HG03025 (cell line): ENCODE measurements at regions not wholly inside any gene's neighbourhood (a gene's known extent, or its start where the extent isn't known, plus 50 kb on each side); places are given as distances from the start of the nearest gene placed in this dataset.

Experiments used
- ATAC-seq: cut with Tn5 transposase; IDR thresholded peaks from one replicate; pipeline ENCODE4 v1.9.1; 2021; ENCODE audit warnings: mild to moderate bottlenecking, moderate library complexity; ENCODE audit not compliant: unreplicated experiment, low FRiP score

DNA sequence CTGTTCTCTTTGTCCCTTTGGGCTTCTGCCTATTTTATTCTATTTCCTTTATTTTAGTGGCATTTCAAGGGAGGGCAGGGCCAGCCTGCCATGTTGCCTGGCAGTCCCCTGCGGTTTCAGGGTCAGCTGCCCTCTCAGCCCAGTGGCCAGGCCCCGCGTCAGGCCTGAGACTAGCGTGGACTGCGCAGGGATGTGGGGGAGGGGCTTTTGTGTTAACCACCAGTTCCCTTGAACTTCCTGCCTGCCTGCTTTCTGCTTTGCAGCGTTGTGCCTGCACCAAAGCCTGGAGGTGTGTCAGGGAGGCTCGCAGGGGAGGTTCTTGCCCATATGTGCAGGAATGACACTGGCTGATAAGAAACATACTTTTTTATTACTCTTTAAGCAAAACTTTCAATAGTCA lies 157.6 kb downstream of the SLC35B3 start:
- ATAC-seq: no peak

DNA sequence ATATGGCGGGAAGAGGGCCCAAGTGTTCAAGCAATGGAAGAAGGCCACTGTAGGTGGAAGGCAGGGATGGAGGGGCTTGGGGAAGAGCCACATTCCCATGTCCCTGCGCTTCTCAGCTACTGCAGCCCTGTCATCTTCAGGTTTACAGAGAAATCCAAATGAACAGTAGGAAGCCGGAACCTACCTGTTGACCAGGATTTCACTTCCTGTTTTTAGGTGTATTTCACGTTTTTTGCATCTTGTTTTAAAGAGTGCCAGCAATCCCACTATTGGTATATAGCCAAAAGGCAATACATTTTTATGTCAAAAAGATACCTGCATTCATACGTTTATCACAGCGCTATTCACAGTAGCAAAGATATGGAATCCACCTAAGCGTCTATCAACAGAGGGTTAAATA lies 159.2 kb downstream of the SLC35B3 start:
- no peak for ATAC-seq

DNA sequence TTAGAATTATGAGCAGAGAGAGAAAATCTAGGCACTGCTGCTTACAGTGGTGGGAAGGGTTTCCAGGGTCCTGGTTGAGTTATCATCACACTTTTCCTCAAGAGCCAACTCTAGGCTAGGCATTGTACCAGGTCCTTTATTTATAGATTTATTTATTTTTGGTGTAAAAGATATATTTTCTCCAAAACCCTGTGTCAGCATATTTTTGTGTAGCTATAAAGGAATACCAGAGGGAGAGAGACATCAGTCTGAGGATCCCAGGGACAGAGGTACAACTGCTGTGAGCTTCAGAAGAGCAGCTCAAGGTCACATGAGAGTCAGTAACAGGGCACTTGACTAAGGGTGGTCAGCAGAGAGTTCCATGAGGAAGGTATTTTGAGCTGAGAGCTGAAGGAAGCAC lies 159.7 kb downstream of the SLC35B3 start:
- no peak for ATAC-seq

DNA sequence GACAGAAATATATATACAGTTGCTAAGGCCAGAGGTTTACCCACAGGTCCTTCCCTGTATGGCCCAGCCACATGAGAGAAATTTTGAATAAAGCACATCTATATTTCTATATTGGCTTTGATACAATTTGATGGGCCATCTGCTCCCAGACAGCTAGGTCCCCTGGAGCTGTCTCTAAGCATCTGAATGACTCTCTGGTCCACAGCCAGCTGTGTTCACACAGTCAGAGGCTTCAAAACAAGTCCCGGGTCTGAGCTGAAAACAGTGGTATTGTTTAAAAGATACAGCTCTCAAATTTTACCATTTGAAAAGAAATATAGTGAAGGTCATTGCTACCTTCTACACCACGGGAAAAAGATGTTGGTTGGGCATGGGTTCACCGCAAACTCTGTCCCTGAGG lies 161.1 kb downstream of the SLC35B3 start:
- no peak for ATAC-seq

DNA sequence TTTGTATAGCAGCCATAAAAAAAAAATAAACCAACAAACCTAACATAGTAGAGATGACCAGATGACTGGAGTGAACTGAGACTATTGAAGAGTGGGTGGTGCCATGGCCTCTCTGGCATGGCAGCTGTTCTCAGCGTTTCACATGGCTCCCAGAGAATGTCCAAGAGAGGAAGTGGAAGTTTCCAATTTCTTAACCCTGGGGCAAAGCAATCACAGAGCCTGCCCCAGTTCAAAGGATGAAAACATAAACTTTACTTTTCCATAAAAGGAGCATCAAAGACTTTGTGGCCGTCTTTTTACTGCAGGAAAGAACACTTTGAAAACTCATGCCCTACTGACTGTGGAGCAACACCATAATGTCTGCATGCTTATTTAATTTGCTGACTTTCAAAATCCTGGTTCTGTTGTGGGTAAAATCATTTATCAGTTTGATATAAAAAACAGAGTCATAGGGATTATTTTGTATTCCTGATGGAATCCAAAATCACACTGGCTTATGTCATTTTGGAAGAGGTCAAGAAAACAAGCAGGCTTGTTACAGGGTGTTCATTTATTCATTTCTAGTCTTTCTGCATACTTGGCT lies 165.4 kb downstream of the SLC35B3 start:
- no peak for ATAC-seq

DNA sequence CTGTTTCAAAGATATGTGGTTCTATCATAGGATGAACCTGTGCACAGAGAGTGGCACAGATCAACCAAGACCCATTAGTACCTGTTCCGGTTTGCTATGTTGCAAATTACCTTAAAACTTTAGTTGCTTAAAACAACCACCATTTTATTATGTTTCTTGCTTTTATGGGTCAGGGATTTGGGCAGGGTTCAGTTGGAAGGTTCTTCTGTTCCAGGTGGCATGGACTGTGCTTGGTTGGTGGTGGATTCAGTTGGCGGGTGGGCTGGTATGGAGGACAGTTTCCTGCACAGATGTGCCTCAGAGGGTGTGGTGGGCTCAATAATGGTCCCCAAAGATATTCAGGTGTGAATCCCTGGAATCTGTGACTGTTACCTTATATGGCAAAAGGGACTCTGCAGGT lies 166.3 kb downstream of the SLC35B3 start:
- ATAC-seq: no peak

DNA sequence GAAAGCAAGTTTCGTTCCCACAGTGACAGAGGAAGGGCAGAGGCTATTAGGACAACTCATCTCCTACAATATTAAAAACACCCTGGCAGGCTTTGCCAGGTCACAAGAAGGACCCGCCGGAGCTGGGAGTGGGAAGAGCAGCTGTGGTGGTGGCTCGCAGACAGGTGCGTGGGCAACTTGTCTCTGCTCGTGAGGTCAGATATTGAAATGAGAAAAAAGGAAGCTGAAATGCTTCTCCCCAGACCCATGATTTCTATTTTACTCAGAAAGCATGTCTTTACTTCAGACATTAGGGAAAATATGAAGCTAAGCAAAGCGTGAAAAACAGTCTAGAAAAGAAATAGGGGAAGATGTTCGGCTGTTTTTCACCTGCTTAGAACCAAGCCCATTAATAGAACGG lies 166.3 kb upstream of the EEF1E1 start:
- ATAC-seq: peak; percentile 59

DNA sequence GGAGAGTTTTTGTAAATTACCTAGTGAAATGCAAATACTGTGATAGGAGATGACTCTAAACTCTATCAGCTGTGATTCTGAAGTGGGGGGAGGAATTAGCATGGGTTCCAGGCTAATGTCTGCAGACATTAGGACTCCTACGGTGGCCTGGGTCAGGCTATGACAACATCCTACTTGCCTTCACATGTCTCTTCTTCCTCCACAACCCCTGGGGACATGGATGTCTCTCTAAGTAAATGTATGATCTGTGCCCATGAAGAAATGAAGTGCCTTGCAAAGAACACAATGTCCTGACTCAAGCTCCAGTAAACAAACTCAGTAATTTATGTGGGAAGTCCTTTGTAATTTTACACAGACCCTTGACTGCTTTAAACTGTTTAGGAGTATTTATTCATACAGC lies 165.8 kb upstream of the EEF1E1 start:
- ATAC-seq: no peak

DNA sequence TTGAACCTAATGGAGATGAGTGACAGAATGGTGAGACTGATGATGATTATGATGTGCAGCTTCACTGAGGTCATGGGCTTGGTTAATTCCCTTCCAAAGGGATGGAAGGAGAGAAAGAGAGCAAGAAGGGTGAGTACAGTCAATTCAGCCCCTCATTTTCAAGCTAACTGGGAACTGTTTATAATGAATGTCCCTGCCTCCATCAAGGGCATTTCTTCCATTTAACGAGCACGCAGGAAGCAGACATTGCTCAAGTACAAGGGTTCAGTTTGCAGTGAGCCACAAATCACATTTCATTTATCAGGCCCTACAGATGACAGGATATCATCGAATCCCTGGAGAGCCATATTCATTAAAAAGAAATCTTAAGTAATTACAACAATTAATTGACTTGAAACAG lies 158.3 kb upstream of the EEF1E1 start:
- no peak for ATAC-seq

DNA sequence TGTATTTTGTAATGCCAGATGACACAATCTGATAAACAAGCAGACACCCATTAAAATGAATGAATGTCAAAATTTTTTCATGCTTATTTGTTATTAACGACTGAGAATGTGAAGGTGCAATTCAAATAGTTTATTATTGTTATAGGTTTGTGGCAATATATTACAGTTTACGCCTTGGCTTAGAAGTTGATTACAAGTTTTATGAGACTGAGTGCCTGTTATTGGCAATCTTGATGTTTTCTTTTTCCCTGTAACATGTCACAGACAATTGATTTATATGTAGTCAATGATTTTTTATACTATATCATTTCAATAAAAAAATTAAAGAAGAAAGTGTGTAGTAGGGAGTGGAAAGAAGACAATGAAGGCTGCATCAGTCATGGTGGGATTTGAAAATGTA lies 144.1 kb upstream of the EEF1E1 start:
- no peak for ATAC-seq

DNA sequence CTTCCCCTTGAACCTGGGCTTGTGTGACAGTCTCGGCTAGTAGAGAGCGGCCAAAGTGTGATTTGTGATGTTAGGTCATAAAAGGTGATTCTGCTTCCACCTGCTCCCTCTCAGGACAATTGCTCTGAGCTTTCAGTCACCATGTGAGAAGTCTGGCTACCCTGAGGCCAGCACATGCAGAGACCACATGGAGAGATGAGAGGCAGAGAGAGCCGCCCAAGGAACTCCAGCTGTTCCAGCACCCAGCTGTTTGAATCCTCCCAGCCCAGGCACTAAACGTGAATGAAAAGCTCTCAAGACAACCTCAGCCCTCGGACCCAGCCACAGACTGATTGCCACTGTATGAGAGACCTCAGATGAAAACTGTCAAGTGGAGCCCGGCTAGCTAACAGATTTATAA lies 143.4 kb upstream of the EEF1E1 start:
- no peak for ATAC-seq

DNA sequence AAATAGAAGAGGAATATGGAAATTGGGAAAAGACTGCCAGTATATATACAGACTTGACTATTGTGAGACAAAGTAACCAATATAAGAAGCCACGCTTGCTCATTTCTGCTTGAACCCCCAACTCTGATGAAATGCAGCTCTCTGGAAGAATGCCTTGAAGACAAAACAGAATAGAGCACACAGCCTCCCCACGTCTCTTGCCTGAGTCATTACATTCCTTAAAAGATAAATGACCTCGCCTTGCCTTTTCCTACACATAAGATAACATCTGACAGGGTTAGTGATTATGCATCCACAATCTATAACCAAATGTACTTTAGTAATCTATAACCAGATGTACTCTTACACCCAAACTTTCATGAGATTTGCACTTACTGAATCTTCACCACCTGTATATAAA lies 141.1 kb upstream of the EEF1E1 start:
- no peak for ATAC-seq

DNA sequence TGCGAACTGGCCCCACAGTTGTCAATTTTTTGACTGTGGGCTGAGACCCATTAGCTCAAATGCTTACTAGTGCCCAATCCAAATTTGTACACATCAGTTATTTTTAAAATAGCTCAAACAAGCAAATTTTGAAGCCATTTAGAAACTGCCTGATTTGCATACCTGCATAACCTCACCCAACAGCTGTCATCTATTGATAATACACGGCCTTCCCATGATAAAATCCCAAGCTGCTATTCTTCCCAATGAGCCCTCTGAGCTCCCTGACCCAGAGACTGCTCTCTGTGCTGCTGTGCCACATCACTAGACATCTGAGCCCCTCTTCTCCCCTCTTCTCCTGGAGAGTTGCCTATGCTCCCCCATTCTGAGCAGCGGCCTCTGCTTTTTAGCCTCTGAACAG lies 140.5 kb upstream of the EEF1E1 start:
- ATAC-seq: no peak

DNA sequence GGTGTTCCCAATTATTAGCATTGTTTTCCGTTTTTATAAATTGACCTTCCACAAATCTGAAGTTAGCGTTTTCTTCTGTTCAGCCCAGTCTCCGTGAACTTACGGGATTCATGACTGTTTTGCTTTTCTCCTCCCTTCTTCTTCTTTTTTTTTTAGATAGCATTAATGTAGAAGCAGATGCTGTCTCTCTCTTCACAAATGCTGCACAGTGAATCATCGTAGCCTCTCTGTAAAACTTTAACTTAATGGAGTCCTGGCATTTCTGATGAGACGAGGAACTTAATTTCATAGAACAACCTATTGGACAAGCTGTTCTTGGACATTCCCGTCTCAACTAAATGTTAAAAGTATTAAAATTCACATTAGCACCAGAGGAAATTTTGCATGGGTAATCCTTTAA lies 138.0 kb upstream of the EEF1E1 start:
- ATAC-seq: no peak

DNA sequence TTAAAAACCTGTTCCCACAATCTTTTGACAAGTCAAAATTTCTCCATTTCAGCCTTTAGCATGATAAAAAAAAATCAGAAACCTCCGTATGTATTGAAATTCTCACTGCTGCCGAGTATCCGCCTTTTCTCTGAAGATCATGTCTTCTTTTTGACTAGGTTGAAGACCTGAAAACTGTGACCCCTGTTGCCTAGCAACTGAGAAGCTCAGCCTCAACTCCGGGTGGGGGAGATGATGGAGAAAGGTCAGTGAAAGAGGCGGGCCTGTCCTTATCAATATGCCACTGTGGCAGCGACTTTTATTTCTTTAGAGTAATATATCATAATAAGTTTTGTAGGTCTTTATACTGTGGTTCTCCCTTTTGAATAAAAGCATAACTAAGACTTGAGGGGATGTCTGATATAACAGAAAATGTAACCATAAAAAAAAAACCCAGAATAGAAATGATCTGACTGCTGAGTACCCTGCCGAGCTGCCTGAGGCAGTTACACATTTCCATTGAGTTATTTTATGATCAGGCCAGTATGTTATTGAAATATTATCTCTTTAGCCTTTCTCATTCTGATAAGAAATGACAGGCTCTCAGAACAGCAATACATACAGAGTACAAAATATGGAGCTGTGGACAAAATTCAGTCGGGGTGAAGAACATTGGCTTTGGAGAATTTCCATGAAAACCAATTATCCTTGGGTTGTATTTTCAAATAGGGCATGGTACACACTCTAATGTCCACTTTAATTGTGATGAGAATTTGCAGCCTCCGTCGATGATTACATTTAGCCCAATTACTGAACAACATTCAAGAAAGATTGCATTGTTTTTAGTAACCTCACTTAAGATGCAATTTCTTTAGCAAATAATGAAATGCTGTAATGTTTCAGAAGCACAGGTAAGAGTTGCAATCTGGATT lies 136.7 kb upstream of the EEF1E1 start:
- no peak for ATAC-seq

DNA sequence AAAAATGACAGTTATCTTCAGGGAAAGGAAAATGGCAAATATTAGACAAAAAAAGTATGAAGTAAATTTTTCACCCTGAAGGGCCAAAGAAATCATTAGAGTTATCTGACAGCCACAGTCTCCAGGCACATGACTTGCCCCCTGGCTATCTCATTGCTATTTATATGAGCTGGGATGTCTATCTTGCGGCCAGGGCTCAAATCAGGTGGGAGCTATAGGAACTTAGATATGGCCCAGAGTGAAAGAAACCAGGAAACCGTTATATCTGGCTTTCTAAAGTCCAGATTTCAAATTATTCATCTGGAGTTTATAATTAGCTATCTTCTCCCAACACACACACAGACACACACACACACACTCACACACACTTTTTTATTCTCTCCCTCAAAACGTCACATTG lies 135.3 kb upstream of the EEF1E1 start:
- no peak for ATAC-seq

DNA sequence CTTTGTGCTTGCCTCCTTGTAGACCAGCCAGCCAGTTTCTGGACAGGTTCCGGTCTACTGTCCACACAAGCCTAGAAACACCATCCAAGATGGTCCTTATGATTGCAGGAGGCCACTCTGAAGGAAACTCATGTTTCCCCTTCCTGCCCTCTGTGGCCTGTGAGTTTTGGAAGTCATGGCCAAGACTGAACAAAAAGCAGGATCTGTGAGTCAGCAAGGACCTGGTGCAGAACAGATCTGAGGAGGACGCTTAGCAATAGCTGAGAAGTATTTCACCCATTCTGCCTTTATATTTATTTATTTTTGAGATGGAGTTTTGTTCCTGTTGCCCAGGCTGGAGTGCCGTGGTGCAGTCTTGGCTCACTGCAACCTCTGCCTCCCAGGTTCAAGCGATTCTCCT lies 134.6 kb upstream of the EEF1E1 start:
- ATAC-seq: no peak

DNA sequence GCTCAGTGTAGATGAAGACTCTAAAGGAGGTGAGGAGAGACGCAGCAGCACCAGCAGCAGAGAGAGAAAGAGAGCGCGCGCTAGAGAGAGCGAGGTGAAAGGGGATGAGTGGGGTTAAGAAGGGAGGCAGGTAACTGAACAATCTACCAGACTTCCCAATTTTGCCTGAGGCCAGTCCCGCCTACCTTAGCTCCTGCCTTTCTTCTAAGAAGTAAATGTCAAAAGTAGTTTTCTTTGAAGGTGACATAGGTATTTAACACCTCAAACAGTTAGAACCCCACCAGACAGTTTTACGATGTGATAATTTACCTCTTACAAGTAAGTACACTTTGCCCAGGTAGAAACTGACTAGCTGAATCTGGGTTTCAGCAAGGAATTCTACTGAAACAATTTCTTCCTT lies 132.0 kb upstream of the EEF1E1 start:
- no peak for ATAC-seq

DNA sequence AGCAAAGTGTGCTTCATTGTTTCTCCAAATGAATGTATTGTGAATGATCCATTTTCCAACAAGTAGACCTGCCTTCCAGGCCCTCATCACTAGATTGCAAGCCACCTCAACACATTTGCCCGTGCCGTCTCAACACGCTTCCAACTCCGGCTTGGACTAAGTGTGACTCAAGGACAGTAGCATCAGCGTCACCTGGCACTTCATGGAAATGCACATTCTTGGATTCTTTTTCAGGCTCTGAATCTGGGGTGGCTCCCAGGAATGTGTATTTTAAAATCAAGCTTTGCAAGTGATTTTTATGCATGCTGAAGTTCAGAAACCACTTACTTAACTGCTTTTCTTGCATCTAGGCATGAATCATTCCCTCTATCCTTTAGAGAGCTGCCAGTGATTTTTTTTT lies 129.6 kb upstream of the EEF1E1 start:
- no peak for ATAC-seq

DNA sequence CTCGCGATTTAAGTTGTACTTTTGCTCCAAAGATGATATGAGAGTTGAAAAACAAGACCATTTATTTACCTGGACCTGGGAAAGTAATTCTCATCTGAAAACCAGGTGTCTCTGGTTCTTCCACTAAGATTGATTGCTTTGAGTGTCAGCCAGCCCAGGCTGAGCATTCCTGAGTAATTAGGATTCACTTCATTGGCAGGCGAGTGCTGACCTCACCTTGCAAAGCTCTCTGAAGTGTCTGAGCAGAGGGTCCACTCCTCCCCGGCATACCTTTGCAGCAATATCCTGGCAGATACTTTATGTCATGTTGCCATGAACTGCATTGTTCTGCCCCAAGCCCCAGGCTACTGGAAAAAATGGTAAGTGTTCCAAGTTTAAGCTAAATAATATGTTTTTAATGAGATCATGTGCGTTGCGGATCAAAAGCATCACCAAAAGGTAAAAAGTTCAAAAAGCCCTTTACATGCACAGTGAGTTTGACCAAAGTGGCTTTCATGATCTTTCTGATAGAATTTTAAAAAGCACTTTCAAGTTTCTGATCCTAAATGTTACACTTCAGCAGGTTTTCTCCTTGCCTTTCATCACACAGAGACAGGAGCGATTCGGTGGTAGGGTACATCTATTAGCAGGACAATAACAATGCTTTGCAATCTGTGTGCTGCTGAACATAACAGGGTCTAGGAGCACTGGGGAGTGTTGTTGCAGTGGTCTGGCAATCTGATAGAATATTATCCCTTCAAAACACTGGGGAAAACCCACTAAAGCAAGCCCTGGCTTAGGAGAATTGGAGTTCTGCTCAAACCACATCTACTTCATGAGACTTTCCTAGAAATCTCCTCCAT lies 127.8 kb upstream of the EEF1E1 start:
- ATAC-seq: no peak

DNA sequence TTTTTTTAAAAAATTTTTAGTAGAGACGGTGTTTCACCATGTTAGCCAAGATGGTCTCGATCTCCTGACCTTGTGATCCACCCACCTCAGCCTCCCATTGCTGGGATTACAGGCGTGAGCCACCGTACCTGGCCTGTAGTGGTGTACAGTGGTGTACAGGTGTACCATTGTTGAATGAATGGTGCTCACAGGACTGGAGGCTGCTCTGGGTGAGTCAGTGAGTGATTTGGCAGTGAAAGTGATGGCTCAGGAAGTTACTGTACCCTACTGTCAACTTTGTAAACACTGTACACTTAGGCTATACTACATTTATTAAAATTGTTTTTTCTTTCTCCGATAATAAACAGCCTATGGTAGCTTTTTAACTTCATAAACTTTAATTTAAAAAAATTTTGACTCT lies 122.8 kb upstream of the EEF1E1 start:
- ATAC-seq: no peak
